Karpas-422 (cell line): ENCODE measurements at regions not wholly inside any gene's neighbourhood (a gene's known extent, or its start where the extent isn't known, plus 50 kb on each side); places are given as distances from the start of the nearest gene placed in this dataset.

Experiments used
- DNase-seq: peaks from one replicate; pipeline ENCODE4 v3.0.0-alpha.2; 2015
- H2AFZ ChIP-seq: fragments of 200-600 bp; sonication (generic); 2 replicates; pipeline ENCODE4 v1.6.1; 2014; ENCODE audit warnings: antibody characterized with exemption, low read length, mixed read lengths
- H3K27ac ChIP-seq: fragments of 200-600 bp; sonication (generic); 2 replicates; pipeline ENCODE4 v1.5.1; 2014; ENCODE audit warnings: mild to moderate bottlenecking, low read length, moderate library complexity
- H3K27me3 ChIP-seq: fragments of 200-600 bp; sonication (generic); 2 replicates; pipeline ENCODE4 v1.6.1; 2014; ENCODE audit warnings: low read length, mixed read lengths
- H3K36me3 ChIP-seq: fragments of 200-600 bp; sonication (generic); 2 replicates; pipeline ENCODE4 v1.6.1; 2014; ENCODE audit warnings: low read length, mixed read lengths; ENCODE audit not compliant: insufficient read depth
- H3K4me1 ChIP-seq: fragments of 200-600 bp; sonication (generic); 2 replicates; pipeline ENCODE4 v1.6.1; 2014; ENCODE audit warnings: mild to moderate bottlenecking, low read length, mixed read lengths
- H3K4me2 ChIP-seq: fragments of 200-600 bp; sonication (generic); 2 replicates; pipeline ENCODE4 v1.6.1; 2014; ENCODE audit warnings: low read length, low read depth, mild to moderate bottlenecking; ENCODE audit not compliant: poor library complexity, severe bottlenecking
- H3K4me3 ChIP-seq: fragments of 200-600 bp; sonication (generic); 2 replicates; pipeline ENCODE4 v1.5.1; 2014; ENCODE audit warnings: mild to moderate bottlenecking, antibody characterized with exemption, low read length, mixed read lengths
- H3K79me2 ChIP-seq: fragments of 200-600 bp; sonication (generic); 2 replicates; pipeline ENCODE4 v1.6.1; 2014; ENCODE audit warnings: mild to moderate bottlenecking, low read length, mixed read lengths
- H3K9ac ChIP-seq: fragments of 200-600 bp; sonication (generic); 2 replicates; pipeline ENCODE4 v1.6.0; 2014; ENCODE audit warnings: low read length
- H3K9me2 ChIP-seq: fragments of 200-600 bp; sonication (generic), shearing (Covaris generic); replicated peaks from 2 replicates; pipeline ENCODE4 v1.6.0; 2014; ENCODE audit warnings: mild to moderate bottlenecking, low read length, moderate library complexity; ENCODE audit not compliant: insufficient read depth
- H3K9me3 ChIP-seq: fragments of 300-700, 200-600 bp; sonication (generic); 2 replicates; pipeline ENCODE4 v1.6.1; 2014; ENCODE audit warnings: low read length, mixed read lengths
- H4K20me1 ChIP-seq: fragments of 200-600 bp; sonication (generic); 2 replicates; pipeline ENCODE4 v1.6.1; 2014; ENCODE audit warnings: mild to moderate bottlenecking, antibody characterized with exemption, low read length, low read depth; ENCODE audit not compliant: insufficient read depth

DNA sequence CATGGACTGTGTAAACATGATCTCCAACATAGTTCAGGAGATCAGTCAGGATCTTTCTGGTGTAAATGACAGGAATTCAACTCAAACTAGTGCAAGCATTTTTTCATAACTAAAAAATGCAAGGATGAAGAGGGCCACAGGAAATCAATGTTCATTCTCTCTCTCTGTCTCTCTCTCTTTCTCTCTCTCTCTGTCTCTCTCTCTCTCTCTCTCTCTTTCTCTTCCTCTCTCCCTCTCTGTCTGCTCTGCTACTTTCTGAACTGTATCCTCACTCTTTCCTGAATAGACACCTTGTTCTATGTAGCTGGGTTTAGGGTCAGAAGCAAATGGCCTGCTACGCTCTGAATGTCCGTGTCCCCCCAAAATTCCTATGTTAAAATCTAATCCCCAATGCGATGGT lies 240.9 kb upstream of the UBE2E2 start:
- Histone ChIP-seq H3K4me2 (no peak overlapping the region), H3K9ac (no peak overlapping the region), H3K4me3 (no peak overlapping the region), H4K20me1 (no peaks in the 10 kb centered on the region), H3K9me2 (no peaks in the 10 kb centered on the region), H3K4me1 (no peaks in the 10 kb centered on the region), H3K9me3 (no peaks in the 10 kb centered on the region), H3K27me3 (no peaks in the 10 kb centered on the region), H3K79me2 (no peaks in the 10 kb centered on the region), H2AFZ (no peak overlapping the region), H3K36me3 (no peaks in the 10 kb centered on the region), H3K27ac (no peak overlapping the region)
- DNase-seq, result no peak

DNA sequence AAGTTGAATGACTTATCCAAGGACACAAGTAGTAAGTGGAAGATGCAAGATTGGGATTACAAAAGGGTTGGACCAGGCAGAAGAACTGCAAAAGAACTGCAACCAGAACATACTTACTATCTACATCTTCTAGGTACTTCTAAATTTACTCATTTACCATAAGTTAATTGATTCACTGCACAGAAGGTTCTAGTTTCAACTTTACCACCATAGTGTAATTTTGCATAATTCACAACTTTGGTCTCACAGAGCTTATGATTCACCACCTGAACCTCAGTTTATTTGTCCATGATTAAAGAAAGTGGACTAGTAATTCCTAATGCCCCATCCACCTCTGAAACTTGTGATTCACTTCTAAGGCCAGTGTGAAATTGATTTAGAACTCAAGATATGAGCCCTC lies 236.8 kb upstream of the UBE2E2 start:
- no peak overlapping the region for H2AFZ ChIP-seq
- H4K20me1 ChIP-seq, result no peaks in the 10 kb centered on the region
- no peaks in the 10 kb centered on the region for H3K9me3 ChIP-seq
- no peak overlapping the region for H3K4me2 ChIP-seq
- no peak overlapping the region for H3K4me3 ChIP-seq
- no peaks in the 10 kb centered on the region for H3K4me1 ChIP-seq
- no peaks in the 10 kb centered on the region for H3K79me2 ChIP-seq
- no peaks in the 10 kb centered on the region for H3K36me3 ChIP-seq
- H3K9me2 ChIP-seq, result no peaks in the 10 kb centered on the region
- H3K27ac ChIP-seq, result no peak overlapping the region
- no peak overlapping the region for H3K9ac ChIP-seq
- no peaks in the 10 kb centered on the region for H3K27me3 ChIP-seq
- no peak for DNase-seq

GRCh38 chr3:22969276-22969675 lies 233.9 kb upstream of the UBE2E2 start:
- H3K27ac ChIP-seq, result no peak overlapping the region
- no peaks in the 10 kb centered on the region for H3K79me2 ChIP-seq
- no peak overlapping the region for H3K4me2 ChIP-seq
- H3K9me3 ChIP-seq, result no peaks in the 10 kb centered on the region
- no peaks in the 10 kb centered on the region for H3K4me1 ChIP-seq
- no peak overlapping the region for H3K4me3 ChIP-seq
- H4K20me1 ChIP-seq, result no peaks in the 10 kb centered on the region
- H2AFZ ChIP-seq, result no peak overlapping the region
- no peaks in the 10 kb centered on the region for H3K36me3 ChIP-seq
- no peaks in the 10 kb centered on the region for H3K27me3 ChIP-seq
- no peak overlapping the region for H3K9ac ChIP-seq
- H3K9me2 ChIP-seq, result no peaks in the 10 kb centered on the region
- no peak for DNase-seq

GRCh38 chr3:22971497-22971896 lies 231.6 kb upstream of the UBE2E2 start:
- H3K9me3 ChIP-seq, result no peaks in the 10 kb centered on the region
- no peaks in the 10 kb centered on the region for H3K36me3 ChIP-seq
- H3K4me1 ChIP-seq, result no peaks in the 10 kb centered on the region
- no peaks in the 10 kb centered on the region for H3K79me2 ChIP-seq
- H3K27ac ChIP-seq, result no peak overlapping the region
- no peak overlapping the region for H3K4me3 ChIP-seq
- no peak for DNase-seq
- H2AFZ ChIP-seq, result no peak overlapping the region
- H3K27me3 ChIP-seq, result no peaks in the 10 kb centered on the region
- no peak overlapping the region for H3K9ac ChIP-seq
- no peaks in the 10 kb centered on the region for H3K9me2 ChIP-seq
- no peak overlapping the region for H3K4me2 ChIP-seq
- H4K20me1 ChIP-seq, result no peaks in the 10 kb centered on the region

DNA sequence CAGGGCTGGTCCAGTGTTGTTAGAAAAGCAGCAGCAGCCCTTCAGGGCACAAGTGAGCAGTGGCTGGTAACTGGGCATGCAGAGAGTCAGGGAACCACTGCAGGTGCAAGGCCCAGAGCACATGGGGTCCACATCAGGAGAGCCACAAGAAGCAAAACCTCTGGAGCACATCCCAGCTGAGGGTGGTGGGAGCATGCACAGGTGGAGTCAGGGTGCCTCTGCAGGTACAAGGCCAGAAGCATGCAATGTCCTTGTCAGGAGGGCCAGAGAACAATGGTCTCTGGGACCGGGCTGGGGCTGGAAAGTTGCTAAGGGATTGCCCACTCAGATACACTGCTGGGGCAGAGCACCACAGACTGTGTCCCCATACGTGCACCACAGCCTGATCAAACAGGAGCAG lies 226.1 kb upstream of the UBE2E2 start:
- no peak overlapping the region for H3K9ac ChIP-seq
- H3K79me2 ChIP-seq, result no peaks in the 10 kb centered on the region

DNA sequence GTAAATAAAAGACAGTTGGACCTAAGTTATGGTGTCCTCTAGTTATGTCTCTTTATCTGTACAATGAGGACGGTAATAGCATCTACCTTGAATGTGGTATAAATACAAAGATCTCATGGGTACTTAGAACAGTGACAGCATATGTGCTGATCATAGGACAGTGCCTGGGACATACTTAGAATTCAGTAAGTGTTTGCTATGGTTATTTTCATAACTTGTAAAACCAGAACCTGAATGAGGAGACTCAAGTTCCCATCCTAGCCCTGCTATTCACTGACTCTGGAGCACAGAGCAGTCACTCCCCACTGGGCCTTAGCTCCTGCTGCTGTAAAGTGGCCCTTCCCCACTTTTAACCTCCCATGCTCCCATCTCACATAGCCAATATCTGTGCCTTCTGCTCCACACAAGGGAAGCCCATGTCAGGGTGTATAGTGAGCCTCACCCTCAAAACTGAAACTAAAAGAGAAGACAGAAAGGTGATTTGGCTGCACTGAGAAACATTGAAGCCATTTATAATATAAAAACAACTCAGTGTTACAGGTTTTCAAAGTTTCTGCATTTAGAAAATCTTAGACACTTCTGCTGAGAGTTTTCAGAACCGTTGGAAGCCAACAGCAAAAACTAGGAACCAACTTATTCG lies 225.4 kb upstream of the UBE2E2 start:
- no peak overlapping the region for H3K4me3 ChIP-seq
- no peak overlapping the region for H3K4me2 ChIP-seq
- no peaks in the 10 kb centered on the region for H3K36me3 ChIP-seq
- no peak overlapping the region for H2AFZ ChIP-seq
- H3K9me3 ChIP-seq, result no peaks in the 10 kb centered on the region
- H3K9ac ChIP-seq, result no peak overlapping the region
- H3K27me3 ChIP-seq, result no peaks in the 10 kb centered on the region
- H4K20me1 ChIP-seq, result no peaks in the 10 kb centered on the region
- H3K4me1 ChIP-seq, result no peaks in the 10 kb centered on the region
- no peak overlapping the region for H3K27ac ChIP-seq
- H3K9me2 ChIP-seq, result no peaks in the 10 kb centered on the region
- no peaks in the 10 kb centered on the region for H3K79me2 ChIP-seq
- no peak for DNase-seq

More for the DNA sequence above, 226.1 kb upstream of the UBE2E2 start:
- Histone ChIP-seq H3K4me2 (no peak overlapping the region), H3K27me3 (no peaks in the 10 kb centered on the region), H4K20me1 (no peaks in the 10 kb centered on the region), H3K9me3 (no peaks in the 10 kb centered on the region), H2AFZ (no peak overlapping the region), H3K36me3 (no peaks in the 10 kb centered on the region), H3K27ac (no peak overlapping the region), H3K4me1 (no peaks in the 10 kb centered on the region), H3K4me3 (no peak overlapping the region), H3K9me2 (no peaks in the 10 kb centered on the region)
- no peak for DNase-seq

GRCh38 chr3:22979581-22979980 lies 223.5 kb upstream of the UBE2E2 start:
- Histone ChIP-seq H3K79me2 (no peaks in the 10 kb centered on the region), H3K4me1 (no peaks in the 10 kb centered on the region), H3K36me3 (no peaks in the 10 kb centered on the region), H3K27me3 (no peaks in the 10 kb centered on the region), H4K20me1 (no peaks in the 10 kb centered on the region), H3K4me3 (no peak overlapping the region), H3K9me2 (no peaks in the 10 kb centered on the region), H3K9me3 (no peaks in the 10 kb centered on the region), H2AFZ (no peak overlapping the region), H3K27ac (no peak overlapping the region), H3K4me2 (no peak overlapping the region), H3K9ac (no peak overlapping the region)
- DNase-seq, result no peak

DNA sequence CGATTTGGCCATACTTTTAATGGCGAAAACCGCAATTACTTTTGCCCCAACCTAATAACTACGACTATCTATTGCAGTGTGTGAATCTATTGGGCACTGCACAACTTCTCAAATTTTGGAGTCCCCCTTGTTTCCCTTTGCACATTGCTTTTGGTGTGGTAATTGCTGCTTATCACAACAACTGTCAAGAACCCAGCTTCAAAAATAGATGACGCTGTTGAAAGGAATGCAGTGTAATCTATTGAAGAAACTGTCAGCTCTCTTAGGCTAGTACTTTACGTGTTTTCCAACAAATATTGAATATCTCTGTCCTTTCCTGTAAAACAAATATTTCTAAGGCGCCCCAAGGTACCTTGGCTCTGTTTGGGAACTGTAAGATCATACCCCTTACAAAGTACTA lies 222.8 kb upstream of the UBE2E2 start:
- Histone ChIP-seq H3K9ac (no peak overlapping the region), H2AFZ (no peak overlapping the region), H4K20me1 (no peaks in the 10 kb centered on the region), H3K27me3 (no peaks in the 10 kb centered on the region), H3K9me2 (no peaks in the 10 kb centered on the region), H3K36me3 (no peaks in the 10 kb centered on the region), H3K4me2 (no peak overlapping the region), H3K4me1 (no peaks in the 10 kb centered on the region), H3K27ac (no peak overlapping the region), H3K79me2 (no peaks in the 10 kb centered on the region), H3K4me3 (no peak overlapping the region), H3K9me3 (no peaks in the 10 kb centered on the region)
- DNase-seq, result no peak

- Histone ChIP-seq H3K4me1 (no peaks in the 10 kb centered on the region), H3K9ac (no peak overlapping the region), H3K27me3 (no peaks in the 10 kb centered on the region), H3K9me3 (no peaks in the 10 kb centered on the region), H3K4me2 (no peak overlapping the region), H3K79me2 (no peaks in the 10 kb centered on the region), H3K36me3 (no peaks in the 10 kb centered on the region), H2AFZ (no peak overlapping the region), H4K20me1 (no peaks in the 10 kb centered on the region), H3K4me3 (no peak overlapping the region), H3K27ac (no peak overlapping the region), H3K9me2 (no peaks in the 10 kb centered on the region)
- no peak for DNase-seq
These were observed 222.0 kb upstream of the UBE2E2 start for GRCh38 chr3:22981166-22981565.
